Posterior cingulate gyrus (tissue), 11 donors: ENCODE measurements at regions not wholly inside any gene's neighbourhood (a gene's known extent, or its start where the extent isn't known, plus 50 kb on each side); places are given as distances from the start of the nearest gene placed in this dataset.
A peak's percentile ranks its signal among the peaks of the same experiment; 100 is the strongest.
"Not testable (repeated sequence)": the region's sequence is repeated elsewhere in the genome, so short reads cannot be mapped to it uniquely, and the experiment has no call there.

Source experiments
- DNase-seq, 10 donors: peaks; one replicate each; pipeline versions ENCODE4 v3.0.0 to v3.0.0-alpha.2; 2020 to 2021; ENCODE audit warnings: mixed read lengths in 3 of 10
- intact Hi-C: fragments of 100-400 bp; cut with DNase I; formaldehyde crosslinking; loops from one replicate; pipeline ENCODE4 v1.15.1; 2023

GRCh38 chr20:6693808-6694198 lies 73.7 kb upstream of the BMP2 start:
- intact Hi-C loops, DNase-seq: not testable (repeated sequence)

DNA sequence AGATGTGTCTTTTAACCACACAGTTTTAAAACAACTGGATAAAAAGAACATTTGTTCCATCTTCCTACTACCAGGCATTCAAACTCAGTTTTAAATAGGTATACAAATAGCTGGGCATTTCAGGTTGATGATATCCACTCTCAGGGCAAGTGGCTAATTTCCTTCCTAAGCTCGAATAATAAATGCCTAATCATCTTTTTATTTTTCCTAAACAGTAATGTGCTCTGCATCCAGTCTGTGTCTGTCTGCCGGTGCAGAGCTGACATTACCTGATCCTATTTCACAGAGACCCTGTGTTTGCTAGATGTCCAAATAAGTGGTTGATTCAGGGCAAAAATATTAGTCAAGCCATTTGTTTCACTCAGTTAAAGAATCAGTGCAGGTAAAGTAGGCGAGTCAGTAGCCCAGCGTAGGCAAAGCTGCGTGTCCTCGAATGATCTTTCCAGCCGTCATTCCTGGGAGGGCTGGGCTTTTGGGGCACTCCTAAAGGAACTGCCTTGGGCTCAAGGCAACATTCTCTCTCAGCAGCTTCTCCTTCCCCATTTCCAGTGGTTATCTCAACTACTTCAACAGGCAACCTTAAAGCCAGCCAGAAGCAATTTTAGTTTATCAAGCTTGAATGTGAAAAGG lies 74.2 kb upstream of the BMP2 start:
- no peak for DNase-seq
- intact Hi-C loops: no loop called here

DNA sequence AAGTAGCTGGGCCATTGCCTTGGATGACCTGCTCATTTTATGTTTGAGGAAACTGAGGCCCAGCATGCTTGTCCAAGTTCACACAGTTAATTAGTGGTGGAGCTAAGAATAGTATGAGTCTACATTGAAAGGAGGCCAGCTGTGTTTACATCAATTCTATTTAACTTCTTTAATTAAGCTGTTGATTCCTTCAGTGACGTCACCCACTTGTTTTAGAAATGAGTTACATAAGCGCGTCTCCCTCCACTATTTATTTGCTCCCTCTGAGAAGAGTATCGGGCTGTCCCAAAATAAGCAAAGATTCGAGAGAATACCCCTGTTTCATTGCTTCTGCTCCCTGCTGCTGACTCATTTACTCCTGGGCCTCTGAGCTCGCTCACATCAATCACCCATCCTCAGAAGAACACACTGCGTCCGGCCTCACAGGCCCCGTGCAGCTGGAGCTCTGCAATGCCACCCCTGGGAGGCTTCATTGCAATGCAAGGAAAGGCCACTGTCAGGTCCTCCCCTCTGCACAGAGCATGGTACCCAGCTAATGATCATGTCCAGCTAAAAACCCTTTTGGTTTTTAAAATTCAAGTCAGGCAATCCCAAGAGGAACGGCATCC lies 74.8 kb upstream of the BMP2 start:
- intact Hi-C loops: no loop called here
- peak in 7 of 10 donors; percentile 10 to 76 (median 24) for DNase-seq

DNA sequence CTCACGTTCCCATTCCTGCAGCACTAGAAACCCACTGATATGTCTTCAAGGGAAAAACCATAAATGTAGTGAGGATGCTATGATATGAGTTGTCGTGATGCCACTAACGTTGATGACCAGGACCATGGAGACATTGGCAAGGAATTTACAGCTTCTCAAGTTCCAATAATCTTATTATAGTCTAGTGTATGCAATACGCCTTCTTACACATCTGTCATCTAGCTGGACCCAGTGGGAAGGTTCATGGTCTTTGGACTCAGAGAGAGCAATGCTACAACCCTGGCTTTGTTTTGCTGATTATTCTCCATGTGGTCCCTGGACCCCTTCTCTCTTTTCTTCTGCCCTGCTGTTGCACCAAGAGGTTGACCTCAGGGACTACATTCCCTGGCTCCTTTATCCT lies 76.0 kb upstream of the BMP2 start:
- DNase-seq: no peak
- intact Hi-C loops: no loop called here

DNA sequence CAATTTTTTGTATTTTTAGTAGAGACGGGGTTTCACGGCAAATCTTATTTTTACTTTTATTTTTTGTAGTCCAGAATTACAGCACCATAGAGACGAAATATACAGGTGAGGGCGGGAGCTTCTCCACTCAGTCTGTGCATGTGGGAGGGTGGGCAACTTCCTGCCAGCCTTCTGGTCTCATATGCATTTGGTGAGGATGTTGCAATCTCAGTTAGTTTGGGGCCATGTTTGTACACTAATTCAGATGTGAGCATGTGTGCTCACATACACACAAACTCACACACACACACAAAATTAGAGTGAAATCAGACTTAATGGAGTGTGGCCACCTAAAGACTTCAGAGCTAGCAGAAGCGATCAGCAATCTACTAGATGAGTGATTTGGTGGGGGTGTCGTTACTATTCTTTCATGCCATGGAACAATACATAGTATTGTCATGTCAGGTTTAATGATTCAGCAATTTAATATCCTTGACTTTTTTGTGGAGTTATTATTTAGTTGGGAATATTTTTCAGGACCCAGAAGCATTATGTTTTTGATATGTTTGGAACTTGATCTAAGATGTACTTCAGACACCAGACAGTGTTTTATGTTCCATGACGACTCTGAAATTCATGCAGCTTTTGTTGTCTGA lies 78.0 kb upstream of the BMP2 start:
- DNase-seq: no peak
- intact Hi-C loops: no loop called here

DNA sequence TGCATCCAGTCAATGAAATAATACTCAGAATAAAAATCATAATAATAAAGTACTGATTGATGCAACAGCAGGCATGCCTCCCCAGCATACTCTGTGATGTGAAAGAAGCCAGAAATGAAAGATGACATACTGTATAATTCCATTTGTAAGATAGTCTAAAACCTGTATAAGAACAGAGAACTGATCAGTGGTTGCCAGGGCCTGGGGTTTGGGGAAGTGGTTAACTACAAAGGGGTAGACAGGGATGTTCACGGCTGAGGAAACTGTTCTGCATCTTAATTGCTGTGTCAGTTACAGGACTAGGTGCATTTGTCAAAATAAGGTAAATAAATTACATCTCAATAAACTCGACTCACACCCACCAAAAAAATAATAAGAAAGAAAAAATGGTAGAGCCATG lies 81.3 kb upstream of the BMP2 start:
- intact Hi-C loops: no loop called here
- no peak for DNase-seq

DNA sequence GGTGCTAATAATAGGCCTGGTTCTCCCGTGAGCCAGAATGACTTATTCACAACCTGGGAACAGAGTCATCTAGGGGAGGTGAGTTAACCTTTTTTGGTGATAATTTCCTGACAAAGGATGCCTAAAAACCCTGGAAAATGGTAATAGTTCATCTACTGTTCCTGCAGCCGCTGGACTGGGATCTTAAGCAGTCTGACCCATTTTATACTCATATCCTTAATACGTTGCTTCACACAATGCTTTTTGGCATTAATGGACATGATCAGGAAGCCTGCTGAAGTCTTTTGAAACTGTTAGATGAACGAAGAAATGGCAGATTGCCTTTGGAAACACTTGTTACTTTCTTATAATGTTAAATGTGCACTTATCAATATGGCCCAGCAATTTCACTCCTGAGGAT lies 81.9 kb upstream of the BMP2 start:
- DNase-seq: no peak
- intact Hi-C loops: no loop called here

DNA sequence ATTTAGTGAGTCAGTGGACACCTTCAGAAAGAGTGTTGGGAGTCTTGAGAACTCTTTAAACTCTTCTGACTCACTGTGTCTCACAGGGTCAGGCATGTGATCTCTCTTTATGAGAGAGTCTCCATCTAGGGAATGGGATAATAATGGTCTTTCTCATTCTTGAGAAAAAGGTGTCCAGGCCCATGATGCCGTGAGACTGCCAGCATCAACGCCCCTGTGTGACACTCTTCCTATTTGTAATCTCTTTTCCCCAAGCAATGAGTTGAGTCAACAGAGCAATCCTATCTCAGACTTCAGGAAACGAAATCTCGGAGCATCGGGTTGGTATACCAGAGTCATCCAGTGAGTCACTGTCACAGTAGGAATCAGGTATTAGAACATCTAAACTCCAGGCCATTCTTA lies 82.3 kb upstream of the BMP2 start:
- intact Hi-C loops: no loop called here
- no peak for DNase-seq

DNA sequence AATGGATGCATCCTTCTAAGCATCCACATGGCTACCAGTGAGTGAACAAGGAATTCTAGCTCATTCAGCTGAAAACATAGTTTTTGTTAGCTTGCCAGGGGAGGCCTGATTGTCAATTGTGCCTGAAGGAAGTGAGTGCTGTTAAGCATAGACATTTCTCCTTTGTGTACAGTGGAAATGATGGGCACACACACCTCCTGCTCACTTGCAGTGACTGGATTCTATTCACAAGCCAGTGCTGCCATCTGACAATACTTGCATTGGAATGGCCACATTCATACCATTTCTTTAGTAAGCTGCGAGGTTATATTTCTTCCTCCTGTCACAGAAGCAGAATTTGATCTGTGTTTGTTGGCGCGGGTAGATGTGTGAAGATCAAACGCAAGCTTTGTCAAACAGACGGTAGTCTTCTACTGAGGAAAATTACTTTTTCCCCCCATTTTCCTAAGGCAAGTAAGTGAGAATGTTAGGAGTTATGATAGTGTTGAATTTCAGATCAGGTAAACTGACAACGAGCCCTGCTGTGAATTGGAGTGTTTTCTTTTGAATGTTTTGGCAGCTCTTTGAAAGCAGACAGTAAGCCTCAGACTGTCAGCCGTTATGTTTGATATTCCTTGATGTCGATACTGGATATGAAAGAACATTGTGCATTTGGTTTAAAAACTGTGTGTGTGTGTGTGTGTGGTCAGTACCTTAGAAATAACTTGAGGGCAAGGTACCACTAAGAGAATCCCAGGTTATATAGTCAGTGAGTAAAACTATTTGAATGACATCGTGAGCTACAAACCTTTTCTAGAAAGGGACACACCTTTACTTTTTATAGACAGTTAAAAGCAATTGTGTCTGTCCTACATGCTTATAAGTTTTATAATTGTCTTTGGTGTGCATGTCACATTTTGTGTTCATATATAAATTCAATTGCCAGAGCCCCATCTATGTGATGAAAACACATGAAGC lies 84.2 kb upstream of the BMP2 start:
- intact Hi-C loops: no loop called here
- DNase-seq: no peak

DNA sequence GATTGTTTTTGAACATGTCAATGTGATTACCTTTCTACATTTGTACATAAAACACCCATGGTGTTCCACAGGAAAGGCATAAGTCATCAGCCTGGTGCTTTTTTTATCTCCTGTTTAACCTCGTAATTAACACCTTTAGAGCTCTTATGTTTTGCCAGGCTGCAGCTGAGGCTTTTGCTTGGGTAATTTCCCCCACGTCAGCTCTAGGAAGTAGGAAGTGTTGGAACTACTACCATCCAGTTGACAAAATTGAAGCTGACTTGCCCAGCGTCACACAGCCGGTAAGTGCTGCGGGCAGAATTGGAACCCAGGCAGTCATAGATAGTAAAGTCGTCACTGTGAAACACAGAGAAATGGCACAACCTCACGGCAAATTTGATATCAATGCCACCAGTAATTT lies 86.6 kb upstream of the BMP2 start:
- intact Hi-C loops: no loop called here
- DNase-seq: no peak

DNA sequence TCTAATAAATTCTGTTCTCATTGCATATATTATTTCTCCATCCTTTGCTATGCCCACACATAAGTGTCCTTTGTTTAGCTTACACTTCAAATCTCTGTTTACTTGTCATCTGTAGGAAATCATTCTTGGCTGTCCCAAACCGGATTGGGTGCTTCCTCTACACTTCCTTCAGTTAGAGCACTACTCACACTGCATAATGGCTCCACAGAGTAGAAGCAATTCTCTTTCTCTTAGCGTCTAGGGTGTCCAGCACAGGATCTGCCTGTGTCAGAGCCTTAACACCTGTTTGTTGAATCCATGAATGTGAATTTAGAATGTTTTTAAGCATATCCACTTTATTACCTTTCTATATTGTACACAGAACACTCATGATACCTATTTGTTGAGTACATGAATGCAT lies 87.0 kb upstream of the BMP2 start:
- intact Hi-C loops: no loop called here
- no peak for DNase-seq

DNA sequence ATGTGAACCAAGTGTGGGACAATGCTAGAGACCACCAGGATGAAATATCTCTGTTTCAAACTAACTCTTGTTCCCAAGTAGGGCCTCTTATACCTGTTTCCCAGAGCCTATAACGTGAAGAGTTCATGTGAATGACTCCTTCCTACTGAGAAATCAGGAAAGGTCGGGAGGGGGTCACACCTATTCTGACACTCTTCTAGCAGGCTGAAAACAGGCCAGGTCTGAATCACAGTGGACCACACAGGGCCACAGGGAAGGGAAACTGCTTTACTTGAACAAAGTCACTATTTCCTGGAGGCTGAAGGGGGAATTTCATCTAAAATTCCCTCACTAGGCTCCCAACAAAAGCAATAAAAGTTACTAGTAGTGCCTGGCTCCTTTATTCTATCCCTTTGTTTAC lies 88.4 kb upstream of the BMP2 start:
- intact Hi-C loops: no loop called here
- no peak for DNase-seq

DNA sequence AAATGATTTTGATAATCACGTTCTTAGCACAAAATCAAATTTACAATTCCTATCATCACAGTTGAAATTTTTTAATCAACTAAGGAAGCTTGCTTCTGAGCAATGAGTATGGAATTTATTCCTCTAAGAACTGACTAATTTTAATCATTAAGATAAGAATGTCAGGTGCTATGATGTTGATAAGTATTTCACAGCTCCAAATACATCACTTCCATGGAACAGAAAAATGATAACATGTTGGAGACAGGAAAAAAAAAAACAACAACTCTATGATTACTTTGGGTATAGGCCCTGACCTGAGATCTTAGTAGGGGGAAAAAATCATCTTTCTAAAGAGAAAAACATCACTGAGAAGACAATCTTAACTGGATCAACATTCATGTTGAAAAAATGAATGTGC lies 89.4 kb upstream of the BMP2 start:
- DNase-seq: no peak
- intact Hi-C loops: no loop called here

DNA sequence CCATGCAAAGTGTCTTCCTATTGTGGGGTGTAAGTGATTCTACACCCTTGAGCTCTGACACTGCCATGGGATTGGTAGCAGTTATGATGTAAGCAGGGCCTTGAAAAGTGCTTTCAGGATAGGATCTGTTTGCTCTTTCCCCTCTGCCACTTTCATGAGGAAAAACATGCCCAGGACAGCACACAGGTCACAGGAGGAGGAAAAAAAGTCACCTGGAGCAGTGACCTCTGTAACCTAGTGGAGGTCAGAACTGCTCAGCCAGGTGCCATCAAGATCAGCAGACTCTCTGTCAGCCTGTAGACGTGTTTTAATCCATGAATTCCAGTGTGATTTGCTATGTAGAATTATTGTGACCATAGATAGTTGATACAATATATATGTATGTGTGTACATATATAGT lies 92.7 kb upstream of the BMP2 start:
- no peak for DNase-seq
- intact Hi-C loops: no loop called here

DNA sequence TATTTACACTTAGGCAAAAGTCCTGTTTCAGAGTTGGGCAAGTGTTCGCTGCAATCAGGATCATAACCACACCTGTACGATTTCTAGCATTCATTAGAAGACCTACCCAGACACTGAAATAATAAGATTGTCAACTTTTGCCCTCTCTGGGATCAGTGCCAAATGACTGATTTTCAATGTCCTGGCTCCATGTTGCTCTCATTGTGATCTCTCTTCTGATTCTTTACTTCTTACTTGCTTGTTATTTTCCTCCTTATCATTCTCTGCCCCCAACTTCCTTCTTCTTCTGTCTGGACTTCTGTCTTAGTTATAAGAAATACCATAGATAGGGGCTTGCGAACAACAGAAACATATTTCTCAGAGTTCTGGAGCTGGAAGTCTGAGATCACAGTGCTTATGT lies 94.4 kb upstream of the BMP2 start:
- DNase-seq: no peak
- intact Hi-C loops: no loop called here

- intact Hi-C loops: no loop called here
- no peak for DNase-seq
Measured at GRCh38 chr20:6671829-6672228, 95.7 kb upstream of the BMP2 start.

GRCh38 chr20:6668546-6668945 lies 98.9 kb upstream of the BMP2 start:
- DNase-seq: no peak
- intact Hi-C loops: no loop called here

GRCh38 chr20:6665621-6666355 lies 101.7 kb upstream of the BMP2 start:
- intact Hi-C loops: no loop called here

DNA sequence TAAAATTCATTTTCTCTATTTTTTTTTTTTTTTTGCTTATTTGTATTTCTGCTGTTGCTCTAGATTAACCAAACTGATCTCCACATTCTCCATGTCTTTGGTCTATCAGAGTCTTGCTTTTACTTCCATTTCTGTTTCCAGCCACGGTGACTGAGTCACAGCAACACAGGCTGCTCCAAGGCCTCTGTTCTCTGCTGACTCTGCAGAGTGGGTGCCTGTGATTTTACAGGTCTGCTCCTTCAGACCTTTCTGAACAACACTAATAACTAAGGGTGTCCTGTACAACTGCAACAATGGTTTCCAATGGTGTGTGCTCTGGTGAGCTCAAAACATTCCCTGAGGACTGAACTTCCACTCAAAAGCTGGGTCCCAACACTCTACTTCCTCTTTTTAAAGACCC lies 102.3 kb upstream of the BMP2 start:
- intact Hi-C loops: no loop called here
- DNase-seq: no peak

More at GRCh38 chr20:6665621-6666355, 101.7 kb upstream of the BMP2 start:
- DNase-seq: no peak

GRCh38 chr20:6664574-6664973 lies 102.9 kb upstream of the BMP2 start:
- intact Hi-C loops: no loop called here
- DNase-seq: no peak
